Transverse colon (tissue), 4 donors: ENCODE measurements at regions not wholly inside any gene's neighbourhood (a gene's known extent, or its start where the extent isn't known, plus 50 kb on each side); places are given as distances from the start of the nearest gene placed in this dataset.
A peak's percentile ranks its signal among the peaks of the same experiment; 100 is the strongest.
"Not testable (repeated sequence)": the region's sequence is repeated elsewhere in the genome, so short reads cannot be mapped to it uniquely, and the experiment has no call there.

Source experiments
- DNase-seq: peaks from one replicate; pipeline ENCODE4 v3.0.0-alpha.2; 2019
- H3K27ac ChIP-seq, 4 donors: fragments of 200-600 bp; sonication (generic); 2 replicates each; pipeline ENCODE4 v1.5.1; 2016 to 2018; ENCODE audit warnings: inconsistent platforms in 4 of 4
- H3K27me3 ChIP-seq: fragments of 200-600 bp; sonication (generic); 2 replicates; pipeline ENCODE4 v1.5.1; 2017; ENCODE audit warnings: inconsistent platforms
- H3K36me3 ChIP-seq, 4 donors: fragments of 200-600 bp; sonication (generic); 2 replicates each; pipeline ENCODE4 v1.5.1; 2017 to 2019; ENCODE audit warnings: inconsistent platforms in 4 of 4
- H3K4me1 ChIP-seq, 4 donors: fragments of 200-600 bp; sonication (generic); 2 replicates each; pipeline ENCODE4 v1.5.1; 2017 to 2020; ENCODE audit warnings: inconsistent platforms in 4 of 4
- H3K4me3 ChIP-seq, 4 donors: fragments of 200-600 bp; sonication (generic); 1 replicate in 1 of 4; 2 replicates in 3 of 4; pipeline versions ENCODE4 v1.5.1 to v1.6.1; 2017 to 2019; ENCODE audit warnings: inconsistent platforms in 4 of 4
- H3K9me3 ChIP-seq, 2 donors: fragments of 200-600 bp; sonication (generic); 2 replicates each; pipeline ENCODE4 v1.5.1; 2017 to 2019; ENCODE audit warnings: inconsistent platforms in 2 of 2
- EP300 ChIP-seq: sonication (generic); formaldehyde crosslinking; IDR thresholded peaks from one replicate; pipeline ENCODE4 v1.6.1; 2017; ENCODE audit warnings: antibody characterized with exemption, low read depth
- POLR2A ChIP-seq: fragments of 450-650 bp; IDR thresholded peaks from one replicate; pipeline ENCODE4 v1.6.1; 2016; ENCODE audit warnings: antibody characterized with exemption, mild to moderate bottlenecking, moderate library complexity
- POLR2AphosphoS5 ChIP-seq, 3 donors: sonication (generic); formaldehyde crosslinking; IDR thresholded peaks; one replicate each; pipeline ENCODE4 v1.6.1; 2016; ENCODE audit warnings: antibody characterized with exemption in 3 of 3
- WGBS, 2 donors: methylation state at CpG; one replicate each; pipeline ENCODE4 v1.1.5; 2018; ENCODE audit warnings: low coverage in 1 of 2; 5-methylcytosine and 5-hydroxymethylcytosine counted together
- in situ Hi-C, 4 donors: fragments of 200-750 bp; cut with MboI; loops; one replicate each; pipeline versions ENCODE4 v1.15.0 to v1.15.1; 2017; ENCODE audit warnings: low sequenced_read_pairs in 3 of 4, low pct_ligation_motif_present in 1 of 4, low pct_unique_long_range_greater_than_20kb in 1 of 4
- intact Hi-C: fragments of 100-400 bp; cut with DNase I; formaldehyde crosslinking; loops from one replicate; pipeline ENCODE4 v1.15.1; 2023; ENCODE audit warnings: low total_unique reads
- TF ChIP-seq, protein P1 (sequence below), 5 experiments: fragments of 200-600 bp in 3 of 5; fragments of 450-650 bp in 2 of 5; sonication (generic) in 3 of 5; IDR thresholded peaks; 1 replicate in 2 of 5; 2 replicates in 3 of 5; pipeline ENCODE4 v1.5.1; 2016 to 2017; ENCODE audit warnings: antibody characterized with exemption in 5 of 5, inconsistent platforms in 3 of 5, mild to moderate bottlenecking in 2 of 5, moderate library complexity in 1 of 5

DNA sequence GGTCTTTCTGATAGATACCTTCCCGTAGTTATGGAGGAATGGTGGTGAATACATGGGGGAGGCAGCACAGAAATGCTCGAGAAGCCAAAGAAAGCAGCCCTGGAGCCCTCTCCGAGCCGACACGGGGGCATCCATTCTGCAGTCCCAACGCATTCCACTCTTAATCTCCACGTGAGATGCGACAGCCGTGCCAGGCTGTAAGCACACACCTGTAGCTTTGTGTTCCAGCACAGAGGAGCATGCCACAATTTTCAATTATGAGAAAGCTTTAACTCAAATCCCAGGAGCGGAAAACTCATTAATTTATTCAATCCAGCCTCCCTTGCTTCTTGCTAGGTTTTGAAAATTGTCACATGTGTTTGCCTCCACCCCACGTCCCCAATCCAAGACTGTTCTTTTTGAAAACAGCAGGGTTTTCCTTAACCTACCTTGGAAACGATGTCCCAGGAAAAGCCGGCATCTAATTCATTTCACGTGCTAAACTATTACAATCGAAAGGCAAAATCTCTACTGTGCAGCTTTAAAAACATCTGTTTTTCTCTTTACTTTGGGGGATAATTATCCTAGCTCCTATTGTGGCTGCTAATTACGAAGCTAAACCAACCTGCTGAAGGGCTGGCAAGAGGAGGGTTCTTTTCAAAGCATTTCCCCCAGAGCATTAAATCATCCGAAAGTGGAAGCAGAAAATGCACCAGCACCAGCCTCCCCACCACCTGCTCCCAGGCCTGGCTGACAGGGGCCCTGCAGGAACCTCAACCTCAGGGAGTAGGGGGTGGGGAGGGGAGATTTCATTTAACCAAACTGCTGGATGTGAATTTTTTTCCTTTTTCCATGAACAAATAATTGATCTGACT is 56.0 kb upstream of the CHST15 start:
- no peaks in the 10 kb centered on the region for H3K27me3 ChIP-seq
- H3K9me3 ChIP-seq = no peaks in the 10 kb centered on the region
- no peaks in the 10 kb centered on the region for H3K36me3 ChIP-seq
- peak; percentile 35 for DNase-seq
- no peak overlapping the region for H3K4me3 ChIP-seq
- H3K4me1 ChIP-seq = peaks cover 18 to 39% (median 30%) of the 10 kb centered on the region in 4 donors
- H3K27ac ChIP-seq = peak overlapping the region in 1 of 4 donors; percentile 7
- no peak for TF ChIP-seq EP300
- TF ChIP-seq, protein P1, sequence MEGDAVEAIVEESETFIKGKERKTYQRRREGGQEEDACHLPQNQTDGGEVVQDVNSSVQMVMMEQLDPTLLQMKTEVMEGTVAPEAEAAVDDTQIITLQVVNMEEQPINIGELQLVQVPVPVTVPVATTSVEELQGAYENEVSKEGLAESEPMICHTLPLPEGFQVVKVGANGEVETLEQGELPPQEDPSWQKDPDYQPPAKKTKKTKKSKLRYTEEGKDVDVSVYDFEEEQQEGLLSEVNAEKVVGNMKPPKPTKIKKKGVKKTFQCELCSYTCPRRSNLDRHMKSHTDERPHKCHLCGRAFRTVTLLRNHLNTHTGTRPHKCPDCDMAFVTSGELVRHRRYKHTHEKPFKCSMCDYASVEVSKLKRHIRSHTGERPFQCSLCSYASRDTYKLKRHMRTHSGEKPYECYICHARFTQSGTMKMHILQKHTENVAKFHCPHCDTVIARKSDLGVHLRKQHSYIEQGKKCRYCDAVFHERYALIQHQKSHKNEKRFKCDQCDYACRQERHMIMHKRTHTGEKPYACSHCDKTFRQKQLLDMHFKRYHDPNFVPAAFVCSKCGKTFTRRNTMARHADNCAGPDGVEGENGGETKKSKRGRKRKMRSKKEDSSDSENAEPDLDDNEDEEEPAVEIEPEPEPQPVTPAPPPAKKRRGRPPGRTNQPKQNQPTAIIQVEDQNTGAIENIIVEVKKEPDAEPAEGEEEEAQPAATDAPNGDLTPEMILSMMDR (IDR thresholded peaks at IDR 0.05) = no peak
- TF ChIP-seq POLR2AphosphoS5 (IDR thresholded peaks at IDR 0.05) = no peak
- TF ChIP-seq POLR2A = no peak
- in situ Hi-C loops = no loop called here
- intact Hi-C loops = loop anchor here (10.0 kb wide), 1 partner anchor 45 kb away; no protein-coding TSS in a partner anchor
- 65 to 71% methylated on average over 6 to 17 of the region's 17 CpGs for WGBS, 2 donors

- H3K27ac ChIP-seq, DNase-seq, intact Hi-C loops, H3K36me3 ChIP-seq, H3K27me3 ChIP-seq, H3K4me3 ChIP-seq, in situ Hi-C loops, H3K9me3 ChIP-seq: not testable (repeated sequence)
- 82 to 86% methylated on average over 2 to 7 of the region's 7 CpGs for WGBS, 2 donors
- H3K4me1 ChIP-seq = peaks cover 18 to 39% (median 30%) of the 10 kb centered on the region in 4 donors
Measured at GRCh38 chr10:124148509-124149188, 55.3 kb upstream of the CHST15 start.

GRCh38 chr10:124146483-124146882 is 53.1 kb upstream of the CHST15 start:
- H3K4me1 ChIP-seq = peaks cover 0 to 20% (median 11%) of the 10 kb centered on the region in 4 donors
- H3K4me3 ChIP-seq = no peak overlapping the region
- DNase-seq = no peak
- H3K27ac ChIP-seq = no peak overlapping the region
- 77 to 81% methylated on average over 3 of the region's 3 CpGs for WGBS, 2 donors
- H3K36me3 ChIP-seq = no peaks in the 10 kb centered on the region
- intact Hi-C loops = no loop called here
- in situ Hi-C loops = no loop called here
- H3K27me3 ChIP-seq = no peaks in the 10 kb centered on the region
- H3K9me3 ChIP-seq = no peaks in the 10 kb centered on the region
- no peak for TF ChIP-seq POLR2A
- TF ChIP-seq POLR2AphosphoS5 (IDR thresholded peaks at IDR 0.05) = no peak
- TF ChIP-seq, protein P1 (IDR thresholded peaks at IDR 0.05) = no peak
- no peak for TF ChIP-seq EP300

DNA sequence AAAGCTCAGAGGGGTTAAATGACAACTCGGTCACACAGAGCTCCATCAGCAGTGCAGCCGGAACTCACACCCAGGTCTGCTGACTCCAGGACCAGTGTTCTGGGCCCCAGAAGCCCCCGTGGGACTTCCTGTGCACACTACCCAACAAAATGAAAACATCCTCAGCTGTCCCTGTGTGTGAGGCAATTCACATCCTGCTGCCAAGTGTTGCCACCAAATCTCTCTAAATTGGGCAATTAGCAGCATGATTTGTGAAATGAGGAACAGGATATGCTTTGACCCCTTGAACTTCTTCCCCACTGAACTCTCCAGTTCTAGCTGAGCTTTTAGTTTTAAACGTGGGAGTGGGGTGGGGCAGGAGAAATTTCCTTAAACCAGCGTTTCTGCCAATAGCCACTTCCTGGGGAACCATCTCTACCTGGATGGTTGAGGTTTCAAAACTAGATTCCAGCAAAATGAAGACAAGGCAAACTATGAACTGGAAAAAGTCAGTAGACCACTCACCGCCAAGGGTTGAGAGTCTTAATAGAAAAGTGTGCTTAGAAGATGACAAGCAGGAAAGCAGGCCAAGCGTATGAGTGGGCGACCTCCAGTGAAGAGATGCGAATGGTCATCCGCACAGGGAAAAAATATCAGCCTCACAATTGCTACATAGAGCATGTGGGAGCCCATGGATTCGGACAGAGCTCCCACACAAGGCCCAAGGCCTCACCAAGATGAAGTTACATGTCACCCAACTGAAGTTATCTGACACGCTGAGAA is 51.9 kb upstream of the CHST15 start:
- 72 to 83% methylated on average over 6 to 12 of the region's 12 CpGs for WGBS, 2 donors
- peak overlapping the region; percentile 21 to 51 (median 47) for H3K27ac ChIP-seq
- no peaks in the 10 kb centered on the region for H3K9me3 ChIP-seq
- intact Hi-C loops = no loop called here
- TF ChIP-seq POLR2AphosphoS5 (IDR thresholded peaks at IDR 0.05) (peak; percentile 27 to 71 (median 66)), POLR2A (no peak), EP300 (no peak)
- TF ChIP-seq, protein P1 (IDR thresholded peaks at IDR 0.05) = no peak
- peak; percentile 46 for DNase-seq
- H3K4me1 ChIP-seq = peaks cover 0 to 18% (median 11%) of the 10 kb centered on the region in 4 donors
- no peak overlapping the region for H3K4me3 ChIP-seq
- in situ Hi-C loops = no loop called here
- H3K36me3 ChIP-seq = no peaks in the 10 kb centered on the region
- no peaks in the 10 kb centered on the region for H3K27me3 ChIP-seq
